ENCODE measurements at regions not wholly inside any gene's neighbourhood (a gene's known extent, or its start where the extent isn't known, plus 50 kb on each side); places are given as distances from the start of the nearest gene placed in this dataset.
A peak's percentile ranks its signal among the peaks of the same experiment; 100 is the strongest.

GRCh38 chr6:105892577-105893262 is 193.4 kb upstream of the PRDM1 start:
- H3K27ac Mint-ChIP-seq, result no peak overlapping the region
- no peak for DNase-seq
- peaks cover 6% of the 10 kb centered on the region for H3K4me1 Mint-ChIP-seq
- H3K9me3 Mint-ChIP-seq, result no peaks in the 10 kb centered on the region
- H3K4me3 Mint-ChIP-seq, result no peak overlapping the region
- H3K36me3 Mint-ChIP-seq, result no peaks in the 10 kb centered on the region
- peaks cover 18% of the 10 kb centered on the region for H3K27me3 Mint-ChIP-seq

GRCh38 chr6:105890521-105891244 is 195.5 kb upstream of the PRDM1 start:
- peaks cover 18% of the 10 kb centered on the region for H3K27me3 Mint-ChIP-seq
- peaks cover 15% of the 10 kb centered on the region for H3K4me1 Mint-ChIP-seq
- no peaks in the 10 kb centered on the region for H3K9me3 Mint-ChIP-seq
- H3K27ac Mint-ChIP-seq, result no peak overlapping the region
- no peak overlapping the region for H3K4me3 Mint-ChIP-seq
- no peaks in the 10 kb centered on the region for H3K36me3 Mint-ChIP-seq
- DNase-seq, result no peak

DNA sequence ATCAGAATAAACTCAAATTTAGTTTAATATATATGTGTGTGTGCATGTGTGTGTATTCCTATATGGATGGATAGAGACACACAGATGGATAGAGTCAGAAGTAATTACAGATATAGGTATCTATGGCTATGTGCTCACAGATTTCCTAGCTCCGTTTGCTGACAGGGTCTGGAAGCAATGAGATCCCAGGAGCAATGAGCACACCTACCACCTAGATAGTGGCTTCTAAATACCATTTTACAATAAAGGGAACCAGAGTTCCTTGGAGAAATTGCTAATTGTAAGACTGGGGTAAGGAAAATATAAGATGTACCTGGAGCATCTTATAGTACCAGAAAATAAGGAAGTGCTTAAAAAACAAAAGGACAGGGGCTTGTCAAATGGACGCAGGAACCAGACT is 196.2 kb upstream of the PRDM1 start:
- H3K4me1 Mint-ChIP-seq, result peaks cover 16% of the 10 kb centered on the region
- H3K36me3 Mint-ChIP-seq, result no peaks in the 10 kb centered on the region
- H3K27me3 Mint-ChIP-seq, result peaks cover 16% of the 10 kb centered on the region
- DNase-seq, result no peak
- H3K4me3 Mint-ChIP-seq, result no peak overlapping the region
- no peak overlapping the region for H3K27ac Mint-ChIP-seq
- no peaks in the 10 kb centered on the region for H3K9me3 Mint-ChIP-seq

DNA sequence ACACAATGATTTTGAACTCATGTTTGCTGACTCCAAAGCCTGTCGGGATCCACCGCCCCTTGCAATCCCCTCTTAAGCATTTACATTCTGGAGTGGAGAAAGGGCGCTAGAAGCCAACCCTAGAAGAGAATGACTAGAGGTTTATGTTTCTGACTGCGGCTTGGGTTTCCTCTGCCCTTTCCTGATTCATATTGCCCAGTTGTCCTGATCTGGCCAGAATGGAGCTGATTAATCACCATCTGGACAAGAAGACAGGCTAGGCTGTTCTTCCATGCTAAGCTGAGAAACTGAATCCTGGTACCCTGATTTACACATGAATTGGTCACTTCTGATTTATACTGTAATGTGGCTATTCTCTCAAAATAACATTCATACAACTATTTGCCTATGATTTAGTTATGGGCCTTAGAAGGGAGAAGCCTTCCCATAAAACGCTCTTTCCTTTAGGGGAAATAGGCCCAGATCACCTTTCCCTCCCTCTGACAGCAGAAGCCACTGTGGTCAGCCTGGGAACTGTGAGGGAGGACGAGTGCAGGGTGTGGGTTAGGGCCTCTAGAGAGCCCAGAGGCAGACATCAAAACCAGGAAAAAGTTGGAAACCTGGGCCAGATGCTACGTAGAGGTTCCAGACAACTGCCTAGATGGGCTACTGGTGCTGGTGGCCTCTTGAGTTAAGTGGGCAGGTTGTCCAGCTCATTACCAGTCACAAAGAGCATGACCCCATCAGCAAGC is 199.2 kb upstream of the PRDM1 start:
- H3K27ac Mint-ChIP-seq, result no peak overlapping the region
- peaks cover 10% of the 10 kb centered on the region for H3K4me1 Mint-ChIP-seq
- no peaks in the 10 kb centered on the region for H3K36me3 Mint-ChIP-seq
- no peak for DNase-seq
- H3K9me3 Mint-ChIP-seq, result no peaks in the 10 kb centered on the region
- H3K27me3 Mint-ChIP-seq, result peaks cover 11% of the 10 kb centered on the region
- no peak overlapping the region for H3K4me3 Mint-ChIP-seq

GRCh38 chr6:105886066-105886813 is 199.9 kb upstream of the PRDM1 start:
- no peak for DNase-seq
- no peak overlapping the region for H3K4me3 Mint-ChIP-seq
- H3K4me1 Mint-ChIP-seq, result peaks cover 10% of the 10 kb centered on the region
- H3K9me3 Mint-ChIP-seq, result no peaks in the 10 kb centered on the region
- no peak overlapping the region for H3K27ac Mint-ChIP-seq
- H3K36me3 Mint-ChIP-seq, result no peaks in the 10 kb centered on the region
- H3K27me3 Mint-ChIP-seq, result peaks cover 18% of the 10 kb centered on the region

GRCh38 chr6:105884426-105884825 is 201.7 kb upstream of the PRDM1 start:
- H3K4me1 Mint-ChIP-seq, result peaks cover 19% of the 10 kb centered on the region
- H3K9me3 Mint-ChIP-seq, result no peaks in the 10 kb centered on the region
- DNase-seq, result no peak
- H3K36me3 Mint-ChIP-seq, result no peaks in the 10 kb centered on the region
- H3K27ac Mint-ChIP-seq, result no peak overlapping the region
- H3K27me3 Mint-ChIP-seq, result peaks cover 32% of the 10 kb centered on the region
- H3K4me3 Mint-ChIP-seq, result no peak overlapping the region

DNA sequence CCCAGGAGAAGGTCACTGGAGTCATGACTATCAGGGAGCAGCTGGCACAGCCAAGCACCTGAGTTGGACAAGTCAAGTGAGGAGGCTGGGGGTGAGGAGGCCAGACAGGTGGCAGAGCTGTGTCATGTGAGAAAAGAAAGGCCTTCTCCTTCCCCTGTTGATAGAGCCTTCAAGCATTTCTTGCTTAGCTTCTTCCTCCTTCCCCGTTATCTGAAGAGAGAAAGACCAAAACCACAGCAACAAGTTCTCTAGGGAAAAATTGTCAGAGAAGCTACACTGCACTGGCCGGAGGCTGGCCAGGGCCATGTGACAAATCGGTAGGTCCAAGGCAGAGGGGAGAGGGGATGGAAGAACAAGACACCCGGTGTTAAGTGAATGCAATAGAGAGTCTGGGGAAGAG is 202.1 kb upstream of the PRDM1 start:
- no peak for DNase-seq
- no peak overlapping the region for H3K4me3 Mint-ChIP-seq
- H3K27me3 Mint-ChIP-seq, result peaks cover 36% of the 10 kb centered on the region
- H3K36me3 Mint-ChIP-seq, result no peaks in the 10 kb centered on the region
- H3K27ac Mint-ChIP-seq, result no peak overlapping the region
- no peaks in the 10 kb centered on the region for H3K9me3 Mint-ChIP-seq
- H3K4me1 Mint-ChIP-seq, result peaks cover 21% of the 10 kb centered on the region

GRCh38 chr6:105882828-105883227 is 203.3 kb upstream of the PRDM1 start:
- no peak overlapping the region for H3K27ac Mint-ChIP-seq
- H3K4me1 Mint-ChIP-seq, result peaks cover 21% of the 10 kb centered on the region
- H3K36me3 Mint-ChIP-seq, result no peaks in the 10 kb centered on the region
- no peaks in the 10 kb centered on the region for H3K9me3 Mint-ChIP-seq
- H3K27me3 Mint-ChIP-seq, result peaks cover 45% of the 10 kb centered on the region
- DNase-seq, result no peak
- no peak overlapping the region for H3K4me3 Mint-ChIP-seq

DNA sequence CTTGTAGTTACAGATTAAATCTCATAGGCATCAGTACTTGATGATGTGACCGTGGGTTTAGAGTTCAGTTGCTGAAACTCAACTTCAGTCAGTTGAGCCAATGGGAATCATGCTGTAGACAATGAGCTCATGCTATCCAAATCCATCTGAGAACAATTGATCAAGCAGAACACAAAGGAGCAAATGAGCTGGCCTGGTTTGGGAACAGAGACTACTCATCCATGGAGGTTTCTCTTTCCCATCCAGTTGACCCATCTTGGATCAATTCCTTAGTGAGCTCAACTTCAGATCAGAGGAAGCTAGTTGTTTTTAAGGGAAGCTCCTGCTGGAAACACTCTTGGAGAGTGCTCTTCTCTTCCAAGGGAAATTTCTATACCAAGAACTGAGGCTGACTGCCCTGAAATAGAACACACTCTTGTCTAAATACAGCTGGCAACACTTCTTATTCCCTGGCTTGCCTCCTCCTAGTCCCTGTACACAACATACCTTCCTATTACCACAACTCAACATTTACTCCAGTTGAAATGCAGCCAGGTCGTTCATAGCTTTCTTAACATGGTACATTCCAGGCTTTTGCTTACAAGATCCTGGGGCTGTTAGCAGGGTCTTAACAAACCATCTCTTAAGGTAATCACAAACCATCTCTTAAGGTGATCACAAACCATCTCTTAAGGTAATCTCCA is 203.9 kb upstream of the PRDM1 start:
- Mint-ChIP-seq H3K9me3 (no peaks in the 10 kb centered on the region), H3K4me3 (no peak overlapping the region), H3K4me1 (peaks cover 15% of the 10 kb centered on the region), H3K27me3 (peaks cover 48% of the 10 kb centered on the region), H3K36me3 (no peaks in the 10 kb centered on the region), H3K27ac (no peak overlapping the region)
- DNase-seq, result no peak

DNA sequence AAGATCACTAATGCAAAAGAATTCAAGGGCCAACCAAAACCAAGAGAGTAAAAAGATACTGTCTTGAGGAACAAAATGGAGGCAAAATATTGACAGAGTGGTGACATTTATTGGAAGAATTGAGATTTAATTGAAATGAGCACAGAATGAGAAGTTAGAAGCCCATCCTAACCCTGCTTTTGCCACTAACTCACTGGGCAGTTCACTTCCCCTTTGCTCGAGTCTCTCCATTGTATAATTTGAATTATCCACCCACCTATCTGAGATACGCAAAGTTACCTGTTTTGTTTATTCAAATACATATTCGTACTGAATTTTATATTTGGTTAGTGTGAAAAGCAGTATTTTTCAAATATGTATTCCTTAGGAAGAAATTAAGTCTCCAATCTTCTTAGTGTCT is 204.5 kb upstream of the PRDM1 start:
- Mint-ChIP-seq H3K27me3 (peaks cover 51% of the 10 kb centered on the region), H3K27ac (no peak overlapping the region), H3K9me3 (no peaks in the 10 kb centered on the region), H3K36me3 (no peaks in the 10 kb centered on the region), H3K4me1 (peaks cover 13% of the 10 kb centered on the region), H3K4me3 (no peak overlapping the region)
- no peak for DNase-seq

- no peak for DNase-seq
- Mint-ChIP-seq H3K4me3 (peak overlapping the region; percentile 38), H3K27me3 (peaks cover 65% of the 10 kb centered on the region), H3K27ac (peak overlapping the region; percentile 4), H3K4me1 (peaks cover 10% of the 10 kb centered on the region), H3K36me3 (no peaks in the 10 kb centered on the region), H3K9me3 (no peaks in the 10 kb centered on the region)
Observed at GRCh38 chr6:105880030-105880492, 206.1 kb upstream of the PRDM1 start.

- Mint-ChIP-seq H3K36me3 (no peaks in the 10 kb centered on the region), H3K4me1 (peaks cover 10% of the 10 kb centered on the region), H3K4me3 (no peak overlapping the region), H3K27me3 (peaks cover 73% of the 10 kb centered on the region), H3K9me3 (no peaks in the 10 kb centered on the region), H3K27ac (no peak overlapping the region)
- no peak for DNase-seq
Observed at GRCh38 chr6:105879146-105879545, 207.0 kb upstream of the PRDM1 start.

DNA sequence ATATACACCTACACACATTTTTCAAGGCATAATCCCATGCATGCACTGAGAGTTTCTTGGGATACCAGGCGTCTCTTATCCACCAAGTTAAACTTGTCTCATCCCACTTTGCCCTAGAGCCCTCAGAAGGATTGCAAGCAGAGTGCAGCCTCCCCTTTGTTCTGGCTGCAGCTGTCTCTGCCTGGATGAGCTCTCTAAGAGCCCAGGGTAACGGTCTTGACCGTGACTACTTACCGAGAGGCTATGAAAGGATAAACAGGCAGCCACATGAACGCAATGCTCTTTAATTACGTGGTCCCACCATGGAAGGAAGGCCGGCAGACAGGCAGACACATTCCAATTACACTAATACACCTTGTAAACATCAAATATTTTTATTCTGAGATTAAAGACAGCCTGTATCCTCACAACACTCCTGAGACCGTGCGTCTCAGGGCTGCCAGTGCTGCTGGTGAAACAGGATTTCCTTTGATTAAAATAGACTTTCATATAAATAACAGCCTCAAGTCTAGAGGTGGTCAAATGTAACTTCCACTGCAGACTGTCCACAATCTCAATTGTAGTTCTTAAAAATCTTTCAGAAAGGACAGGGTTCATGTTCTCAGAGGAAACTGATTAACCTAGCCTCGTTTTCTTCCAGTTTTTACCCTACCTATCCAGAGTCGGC is 210.0 kb upstream of the PRDM1 start:
- H3K27ac Mint-ChIP-seq, result no peak overlapping the region

More for the DNA sequence above, 210.0 kb upstream of the PRDM1 start:
- H3K36me3 Mint-ChIP-seq, result no peaks in the 10 kb centered on the region
- H3K27me3 Mint-ChIP-seq, result peaks cover 78% of the 10 kb centered on the region
- peaks cover 16% of the 10 kb centered on the region for H3K4me1 Mint-ChIP-seq
- DNase-seq, result no peak
- no peak overlapping the region for H3K4me3 Mint-ChIP-seq
- no peaks in the 10 kb centered on the region for H3K9me3 Mint-ChIP-seq

Measured in activated naive CD8-positive, alpha-beta T cell treated with anti-CD3 and anti-CD28 coated beads for 36 hours (primary cell).